K562 (cell line): ENCODE measurements at regions not wholly inside any gene's neighbourhood (a gene's known extent, or its start where the extent isn't known, plus 50 kb on each side); places are given as distances from the start of the nearest gene placed in this dataset.

Source experiments
- ATAC-seq: fragments of 200-7000 bp; cut with Tn5 transposase; 3 replicates; pipeline ENCODE4 v1.9.1; 2020; ENCODE audit warnings: moderate library complexity
- BruUV-seq: library from RNA; stranded (reverse); fragments of 400-500 nt; replicated peaks from 2 replicates; lab custom pipeline; 2021; lab: Mats Ljungman, UMichigan
- CTCF ChIA-PET: fragments of 300-600 bp; formaldehyde crosslinking; extraction: SDS; loops from one replicate; lab custom pipeline; 2021; ENCODE audit warnings: low intra/inter-chr PET ratio; lab: Yijun Ruan, JAX
- POLR2A ChIA-PET: fragments of 300-600, 350-650 bp; sonication (Branson Sonifier 250); formaldehyde crosslinking; extraction: SDS; loops from one replicate; lab custom pipeline; 2021; ENCODE audit warnings: antibody characterized with exemption, inconsistent platforms; lab: Yijun Ruan, JAX
- DNase-seq, 4 experiments: peaks; one replicate each; pipeline versions ENCODE4 v3.0.0 to v3.0.0-alpha.2; 2011 to 2018; ENCODE audit warnings: low spot score in 3 of 4, mixed read lengths in 3 of 4; ENCODE audit errors: extremely low read depth in 1 of 4
- FAIRE-seq: peaks from 2 replicates; lab custom pipeline; 2011; peaks lifted over from hg19 to GRCh38; lab: Jason Lieb, UNC
- H2AFZ ChIP-seq: 2 replicates; pipeline ENCODE4 v1.6.0; 2011; ENCODE audit warnings: low read depth, low read length, control low read depth, inconsistent platforms
- H3K27ac ChIP-seq: fragments of 200-600 bp; 3 replicates; pipeline ENCODE4 v1.8.0; 2011; ENCODE audit warnings: low read depth, mild to moderate bottlenecking, control low read depth, inconsistent platforms, low read length, moderate library complexity, mixed read lengths; ENCODE audit errors: extremely low read depth
- H3K27me3 ChIP-seq, 2 experiments: fragments of 300-600 bp in 1 of 2; 2 replicates in 1 of 2; 3 replicates in 1 of 2; pipeline versions ENCODE4 v1.6.0 to v1.8.0; 2011; ENCODE audit warnings: inconsistent platforms in 2 of 2, low read length in 2 of 2, mild to moderate bottlenecking in 1 of 2, mixed read lengths in 1 of 2, moderate library complexity in 1 of 2; ENCODE audit not compliant: control insufficient read depth in 2 of 2, insufficient read depth in 2 of 2
- H3K36me3 ChIP-seq: fragments of 300-600 bp; 3 replicates; pipeline ENCODE4 v1.8.0; 2011; ENCODE audit warnings: mild to moderate bottlenecking, low read length, inconsistent platforms; ENCODE audit not compliant: control insufficient read depth, insufficient read depth
- H3K4me1 ChIP-seq, 2 experiments: fragments of 200-600 bp in 1 of 2; replicated peaks in 1 of 2; 2 replicates in 1 of 2; 3 replicates in 1 of 2; pipeline versions ENCODE4 v1.5.1 to v1.8.0; 2011; ENCODE audit warnings: inconsistent platforms in 2 of 2, low read length in 2 of 2, mild to moderate bottlenecking in 1 of 2, mixed read lengths in 1 of 2, moderate library complexity in 1 of 2; ENCODE audit not compliant: control insufficient read depth in 2 of 2, insufficient read depth in 2 of 2
- H3K4me2 ChIP-seq: 2 replicates; pipeline ENCODE4 v1.6.1; 2011; ENCODE audit warnings: low read length, control low read depth, inconsistent platforms, mixed read lengths; ENCODE audit not compliant: insufficient read depth
- H3K4me3 ChIP-seq: fragments of 200-600 bp; sonication (generic), shearing (Covaris generic); 2 replicates; pipeline ENCODE4 v1.5.1; 2016; ENCODE audit warnings: control low read depth, inconsistent platforms
- H3K79me2 ChIP-seq: fragments of 200-600 bp; 3 replicates; pipeline ENCODE4 v1.8.0; 2011; ENCODE audit warnings: low read length, inconsistent platforms; ENCODE audit not compliant: control insufficient read depth, insufficient read depth
- H3K9ac ChIP-seq, 2 experiments: 2 replicates each; pipeline versions ENCODE4 v1.6.0 to v1.6.1; 2011; ENCODE audit warnings: low read depth in 2 of 2, low read length in 2 of 2, control low read depth in 1 of 2, inconsistent platforms in 1 of 2, mild to moderate bottlenecking in 1 of 2, mixed read lengths in 1 of 2; ENCODE audit not compliant: insufficient read depth in 1 of 2
- H3K9me1 ChIP-seq: one replicate; pipeline ENCODE4 v1.6.0; 2011; ENCODE audit warnings: inconsistent platforms, mild to moderate bottlenecking, low read length, moderate library complexity; ENCODE audit not compliant: control insufficient read depth, insufficient read depth
- H3K9me3 ChIP-seq: replicated peaks from 2 replicates; pipeline ENCODE4 v1.5.1; 2011; ENCODE audit warnings: low read depth, low read length, inconsistent platforms; ENCODE audit not compliant: control insufficient read depth, insufficient read depth
- H4K20me1 ChIP-seq: replicated peaks from 2 replicates; pipeline ENCODE4 v1.6.1; 2011; ENCODE audit warnings: low read length, inconsistent platforms, mixed read lengths; ENCODE audit not compliant: control insufficient read depth, insufficient read depth
- FOXA3 ChIP-seq, 2 experiments: fragments of 450-650 bp in 1 of 2; sonication (generic) in 1 of 2; formaldehyde crosslinking; IDR thresholded peaks in 1 of 2; conservative IDR thresholded peaks in 1 of 2; 2 replicates each; pipeline versions ENCODE4 v1.4.0 to v1.8.0; 2020 to 2022; ENCODE audit warnings: mild to moderate bottlenecking in 2 of 2, missing genetic modification reagents in 1 of 2
- TSC22D4 ChIP-seq: fragments of 450-650 bp; IDR thresholded peaks from 2 replicates; pipeline ENCODE4 v1.6.1; 2016; ENCODE audit warnings: missing genetic modification characterization, missing biosample characterization, control low read depth
- ZBTB2 ChIP-seq: fragments of 450-650 bp; IDR thresholded peaks from 2 replicates; pipeline ENCODE4 v1.6.1; 2016; ENCODE audit warnings: antibody characterized with exemption
- ZNF764 ChIP-seq: fragments of 250-450 bp; sonication (Bioruptor Pico); IDR thresholded peaks from 2 replicates; pipeline ENCODE4 v1.4.0; 2020; ENCODE audit warnings: low read depth, mild to moderate bottlenecking, moderate library complexity
- whole genome bisulfite sequencing: fragments of 100-300 bp; shearing (Covaris generic); methylation state at CpG from one replicate; pipeline ENCODE4 v1.1.6; 2016; ENCODE audit warnings: low coverage, mixed read lengths; ENCODE audit not compliant: insufficient coverage; ENCODE audit errors: missing lambda C conversion rate; 5-methylcytosine and 5-hydroxymethylcytosine counted together
- in situ Hi-C: fragments of 300-500 bp; cut with MboI; formaldehyde crosslinking; loops from 4 replicates; pipeline ENCODE4 v1.15.0; 2018; ENCODE audit warnings: inconsistent platforms, mixed read lengths
- intact Hi-C: fragments of 100-400 bp; cut with micrococcal nuclease; formaldehyde crosslinking; loops from 2 replicates; pipeline ENCODE4 v1.14.2; 2022

GRCh38 chr20:56964901-56965300 lies 301.5 kb downstream of the BMP7 start (continued):
- no peak for TF ChIP-seq FOXA3 (CRISPR knock-in tag; conservative IDR thresholded peaks at IDR 0.05 in 1 of 2, IDR thresholded peaks at IDR 0.05 in 1 of 2)

DNA sequence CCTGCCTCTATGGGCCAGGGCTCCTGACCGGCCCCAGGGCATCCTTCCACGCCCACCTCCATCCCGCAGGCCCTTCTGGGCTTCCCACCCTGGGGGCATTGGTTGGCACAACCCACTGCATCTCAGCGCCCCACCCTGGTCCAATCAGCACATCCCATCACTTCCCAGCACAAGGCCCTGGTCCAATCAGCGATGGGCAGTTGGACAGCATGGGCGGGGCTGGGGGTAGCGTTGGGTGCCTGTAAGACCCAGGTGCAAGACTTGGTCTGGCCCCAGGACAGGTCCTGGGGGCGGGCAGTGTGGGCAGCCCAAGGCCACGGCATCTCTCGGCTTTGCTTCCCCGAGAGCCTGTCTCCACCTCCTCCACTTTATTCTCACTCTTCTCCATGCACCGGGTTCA lies 298.5 kb downstream of the BMP7 start:
- WGBS, result 2% methylated on average over 11 of the region's 12 CpGs
- no TSS peak for BruUV-seq

More for the DNA sequence above, 298.5 kb downstream of the BMP7 start:
- intact Hi-C loops (no loop called here), in situ Hi-C loops (no loop called here)
- H2AFZ ChIP-seq, result no peak overlapping the region
- H3K36me3 ChIP-seq, result no peaks in the 10 kb centered on the region
- H3K4me2 ChIP-seq, result no peak overlapping the region
- DNase-seq, result no peak
- no peak overlapping the region for H3K4me3 ChIP-seq
- no peak for ATAC-seq
- H3K9ac ChIP-seq, result no peak overlapping the region
- ChIA-PET POLR2A (no interaction called here), CTCF (no interaction called here)
- H4K20me1 ChIP-seq, result no peaks in the 10 kb centered on the region
- no peaks in the 10 kb centered on the region for H3K9me1 ChIP-seq
- H3K9me3 ChIP-seq, result no peaks in the 10 kb centered on the region
- peaks cover 0 to 4% of the 10 kb centered on the region in 2 experiments; a peak in 2 of 5 replicates for H3K27me3 ChIP-seq
- H3K27ac ChIP-seq, result no peak overlapping the region
- TF ChIP-seq TSC22D4 (no peak), ZNF764 (CRISPR knock-in tag) (no peak), ZBTB2 (no peak)
- no peaks in the 10 kb centered on the region for H3K79me2 ChIP-seq
- FAIRE-seq, result no peak
- H3K4me1 ChIP-seq, result no peaks in the 10 kb centered on the region
